ENCODE measurements at regions not wholly inside any gene's neighbourhood (a gene's known extent, or its start where the extent isn't known, plus 50 kb on each side); places are given as distances from the start of the nearest gene placed in this dataset.
"Not testable (repeated sequence)": the region's sequence is repeated elsewhere in the genome, so short reads cannot be mapped to it uniquely, and the experiment has no call there.

- DNase-seq (ENCODE audit: low spot score), result no peak
Observed at GRCh38 chr18:56316727-56317126, 321.7 kb downstream of the TXNL1 start.

GRCh38 chr18:56315363-56315762 is 323.0 kb downstream of the TXNL1 start:
- DNase-seq (ENCODE audit: low spot score), result peak; percentile 48

- no peak for DNase-seq (ENCODE audit: low spot score)
Observed at GRCh38 chr18:56314396-56314795, 324.0 kb downstream of the TXNL1 start.

GRCh38 chr18:56312551-56313335 is 325.6 kb downstream of the TXNL1 start:
- no peak for DNase-seq (ENCODE audit: low spot score)

GRCh38 chr18:56309104-56309503 is 329.3 kb downstream of the TXNL1 start:
- no peak for DNase-seq (ENCODE audit: low spot score)

- DNase-seq (ENCODE audit: low spot score), result no peak
Observed at GRCh38 chr18:56307354-56308170, 330.8 kb downstream of the TXNL1 start.

GRCh38 chr18:56306797-56307196 is 331.6 kb downstream of the TXNL1 start:
- no peak for DNase-seq (ENCODE audit: low spot score)

- DNase-seq (ENCODE audit: low spot score), result no peak
Observed at GRCh38 chr18:56305583-56305982, 332.8 kb downstream of the TXNL1 start.

GRCh38 chr18:56302156-56302555 is 336.2 kb downstream of the TXNL1 start:
- no peak for DNase-seq (ENCODE audit: low spot score)

- no peak for DNase-seq (ENCODE audit: low spot score)
Observed at GRCh38 chr18:56299740-56300139, 338.7 kb downstream of the TXNL1 start.

- peak; percentile 44 for DNase-seq (ENCODE audit: low spot score)
Observed at GRCh38 chr18:56298935-56299334, 339.5 kb downstream of the TXNL1 start.

GRCh38 chr18:56296381-56296780 is 342.0 kb downstream of the TXNL1 start:
- DNase-seq (ENCODE audit: low spot score), result no peak

- no peak for DNase-seq (ENCODE audit: low spot score)
Observed at GRCh38 chr18:56294484-56295183, 343.8 kb downstream of the TXNL1 start.

GRCh38 chr18:56291294-56291693 is 347.1 kb downstream of the TXNL1 start:
- no peak for DNase-seq (ENCODE audit: low spot score)

- DNase-seq (ENCODE audit: low spot score), result no peak
Observed at GRCh38 chr18:56289381-56289780, 349.0 kb downstream of the TXNL1 start.

- no peak for DNase-seq (ENCODE audit: low spot score)
Observed at GRCh38 chr18:56286775-56287325, 351.5 kb downstream of the TXNL1 start.

- no peak for DNase-seq (ENCODE audit: low spot score)
Observed at GRCh38 chr18:56285387-56286065, 352.9 kb downstream of the TXNL1 start.

- DNase-seq (ENCODE audit: low spot score), result no peak
Observed at GRCh38 chr18:56284319-56284718, 354.1 kb downstream of the TXNL1 start.

- DNase-seq (ENCODE audit: low spot score), result no peak
Observed at GRCh38 chr18:56283316-56283715, 355.1 kb downstream of the TXNL1 start.

GRCh38 chr18:56282234-56283104 is 355.9 kb downstream of the TXNL1 start:
- no peak for DNase-seq (ENCODE audit: low spot score)

GRCh38 chr18:56279816-56280215 is 358.6 kb downstream of the TXNL1 start:
- not testable (repeated sequence) for DNase-seq (ENCODE audit: low spot score)
